WTC11 (cell line): ENCODE measurements at regions not wholly inside any gene's neighbourhood (a gene's known extent, or its start where the extent isn't known, plus 50 kb on each side); places are given as distances from the start of the nearest gene placed in this dataset.

ENCODE experiments used
- ATAC-seq: fragments of 200-7000 bp; cut with Tn5 transposase; 2 replicates; pipeline ENCODE4 v1.10.0; 2021; ENCODE audit warnings: mild to moderate bottlenecking, moderate library complexity
- CTCF ChIA-PET: fragments of 300-600 bp; sonication (Branson Sonifier 250); formaldehyde crosslinking; loops from one replicate; lab custom pipeline; 2021; ENCODE audit warnings: antibody characterized with exemption; lab: Charles Lee
- POLR2A ChIA-PET: fragments of 350-600 bp; sonication (Branson Sonifier 250); formaldehyde crosslinking; loops from one replicate; lab custom pipeline; 2021; ENCODE audit warnings: antibody characterized with exemption; lab: Charles Lee
- DNase-seq: peaks from one replicate; pipeline ENCODE4 v3.0.0; 2021; ENCODE audit warnings: low spot score
- H3K27ac Mint-ChIP-seq: 2 replicates; pipeline ENCODE4 v1.8.0; 2021; ENCODE audit warnings: mixed read lengths
- H3K27me3 Mint-ChIP-seq: 2 replicates; pipeline ENCODE4 v1.8.0; 2021; ENCODE audit warnings: low read depth, mild to moderate bottlenecking, moderate library complexity, mixed read lengths
- H3K36me3 Mint-ChIP-seq: 2 replicates; pipeline ENCODE4 v1.8.0; 2021; ENCODE audit warnings: mixed read lengths
- H3K4me1 Mint-ChIP-seq: 2 replicates; pipeline ENCODE4 v1.8.0; 2022; ENCODE audit warnings: mixed read lengths
- H3K4me3 Mint-ChIP-seq: 2 replicates; pipeline ENCODE4 v1.8.0; 2021; ENCODE audit warnings: mild to moderate bottlenecking, moderate library complexity, mixed read lengths
- H3K9me3 Mint-ChIP-seq: 2 replicates; pipeline ENCODE4 v1.8.0; 2021; ENCODE audit warnings: mixed read lengths
- CDX4 ChIP-seq: fragments of 250-450 bp; sonication (Bioruptor Pico); IDR thresholded peaks from 2 replicates; pipeline ENCODE4 v1.9.0; 2021; ENCODE audit warnings: moderate library complexity, mild to moderate bottlenecking, inconsistent platforms, borderline replicate concordance
- E2F4 ChIP-seq: sonication (generic); formaldehyde crosslinking; IDR thresholded peaks from 2 replicates; pipeline ENCODE4 v1.8.1; 2022; ENCODE audit warnings: low read depth, mild to moderate bottlenecking, moderate library complexity, missing genetic modification reagents, borderline replicate concordance
- ETV6 ChIP-seq: sonication (generic); formaldehyde crosslinking; IDR thresholded peaks from 2 replicates; pipeline ENCODE4 v1.8.1; 2022; ENCODE audit warnings: mild to moderate bottlenecking, missing genetic modification reagents
- FOXP4 ChIP-seq: sonication (generic); formaldehyde crosslinking; IDR thresholded peaks from 2 replicates; pipeline ENCODE4 v1.8.0; 2022; ENCODE audit warnings: mild to moderate bottlenecking, missing genetic modification reagents
- JAZF1 ChIP-seq: fragments of 250-450 bp; sonication (Bioruptor Pico); IDR thresholded peaks from 2 replicates; pipeline ENCODE4 v1.9.0; 2021; ENCODE audit warnings: moderate library complexity, mild to moderate bottlenecking, inconsistent platforms
- JUN ChIP-seq: sonication (generic); formaldehyde crosslinking; IDR thresholded peaks from 2 replicates; pipeline ENCODE4 v1.8.0; 2023; ENCODE audit warnings: mild to moderate bottlenecking, missing genetic modification reagents
- MXD4 ChIP-seq: fragments of 250-450 bp; sonication (Bioruptor Pico); IDR thresholded peaks from 2 replicates; pipeline ENCODE4 v1.8.0; 2021; ENCODE audit warnings: mild to moderate bottlenecking, moderate library complexity, borderline replicate concordance
- NR1H2 ChIP-seq: sonication (generic); formaldehyde crosslinking; IDR thresholded peaks from 2 replicates; pipeline ENCODE4 v1.9.0; 2021; ENCODE audit warnings: mild to moderate bottlenecking, moderate library complexity, missing genetic modification reagents
- NR2C2 ChIP-seq: sonication (generic); formaldehyde crosslinking; IDR thresholded peaks from 2 replicates; pipeline ENCODE4 v1.8.0; 2022; ENCODE audit warnings: mild to moderate bottlenecking, missing genetic modification reagents
- PRRX2 ChIP-seq: fragments of 250-450 bp; sonication (Bioruptor Pico); IDR thresholded peaks from 2 replicates; pipeline ENCODE4 v1.8.0; 2021; ENCODE audit warnings: mild to moderate bottlenecking
- SMAD4 ChIP-seq: sonication (generic); formaldehyde crosslinking; IDR thresholded peaks from 2 replicates; pipeline ENCODE4 v1.8.0; 2022; ENCODE audit warnings: mild to moderate bottlenecking, missing genetic modification reagents
- SOX15 ChIP-seq: fragments of 250-450 bp; sonication (Bioruptor Pico); IDR thresholded peaks from 2 replicates; pipeline ENCODE4 v1.9.0; 2021; ENCODE audit warnings: mild to moderate bottlenecking
- STAT6 ChIP-seq: sonication (generic); formaldehyde crosslinking; conservative IDR thresholded peaks from 2 replicates; pipeline ENCODE4 v1.8.1; 2023; ENCODE audit warnings: mild to moderate bottlenecking, low read depth, missing genetic modification reagents, moderate library complexity
- TEAD4 ChIP-seq: sonication (generic); formaldehyde crosslinking; IDR thresholded peaks from 2 replicates; pipeline ENCODE4 v1.8.0; 2022; ENCODE audit warnings: mild to moderate bottlenecking, missing genetic modification reagents
- ZMAT4 ChIP-seq: fragments of 250-450 bp; sonication (Bioruptor Pico); IDR thresholded peaks from 2 replicates; pipeline ENCODE4 v1.9.0; 2021; ENCODE audit warnings: mild to moderate bottlenecking
- ZNF232 ChIP-seq: sonication (generic); formaldehyde crosslinking; IDR thresholded peaks from 2 replicates; pipeline ENCODE4 v1.8.0; 2022; ENCODE audit warnings: mild to moderate bottlenecking, missing genetic modification reagents
- ZNF281 ChIP-seq: sonication (generic); formaldehyde crosslinking; IDR thresholded peaks from 2 replicates; pipeline ENCODE4 v1.8.0; 2023; ENCODE audit warnings: mild to moderate bottlenecking, missing genetic modification reagents
- ZNF396 ChIP-seq: fragments of 250-450 bp; sonication (Bioruptor Pico); IDR thresholded peaks from 2 replicates; pipeline ENCODE4 v1.8.0; 2021; ENCODE audit warnings: mild to moderate bottlenecking, moderate library complexity, borderline replicate concordance
- ZNF532 ChIP-seq: fragments of 250-450 bp; sonication (Bioruptor Pico); IDR thresholded peaks from 2 replicates; pipeline ENCODE4 v1.9.0; 2021; ENCODE audit warnings: mild to moderate bottlenecking, borderline replicate concordance
- ZSCAN18 ChIP-seq: fragments of 250-450 bp; sonication (Bioruptor Pico); IDR thresholded peaks from 2 replicates; pipeline ENCODE4 v2.1.2; 2022; ENCODE audit warnings: mild to moderate bottlenecking, moderate library complexity

GRCh38 chr2:217006217-217006616, 146.4 kb upstream of the TNP1 start:
- Mint-ChIP-seq H3K4me1 (no peaks in the 10 kb centered on the region), H3K36me3 (no peaks in the 10 kb centered on the region), H3K27ac (no peak overlapping the region), H3K27me3 (no peaks in the 10 kb centered on the region; the same call in 1 of the 2 replicates)
- ATAC-seq, result no peak; the same call in 1 of the 2 replicates
- TF ChIP-seq ZNF396 (CRISPR knock-in tag) (no peak), ETV6 (no peak), JUN (CRISPR knock-in tag) (no peak), SMAD4 (no peak), ZNF281 (CRISPR knock-in tag) (no peak), E2F4 (CRISPR knock-in tag) (no peak), NR1H2 (CRISPR knock-in tag) (no peak), PRRX2 (CRISPR knock-in tag) (no peak), ZNF232 (CRISPR knock-in tag) (no peak), ZSCAN18 (CRISPR knock-in tag) (no peak), STAT6 (CRISPR knock-in tag) (no peak), ZMAT4 (no peak), TEAD4 (no peak), CDX4 (CRISPR knock-in tag) (no peak), MXD4 (CRISPR knock-in tag) (no peak)
- TF ChIP-seq, all 79 proteins: peak for 0
- ChIA-PET POLR2A (no interaction called here), CTCF (no interaction called here)
- H3K9me3 Mint-ChIP-seq, result peaks cover 3% of the 10 kb centered on the region; the same call in 1 of the 2 replicates
- H3K4me3 Mint-ChIP-seq, result no peak overlapping the region
- no peak for DNase-seq

GRCh38 chr2:217004656-217005055, 144.8 kb upstream of the TNP1 start:
- Mint-ChIP-seq H3K36me3 (no peaks in the 10 kb centered on the region), H3K4me3 (no peak overlapping the region), H3K27me3 (no peaks in the 10 kb centered on the region; the same call in 1 of the 2 replicates), H3K9me3 (peaks cover 3% of the 10 kb centered on the region; the same call in 1 of the 2 replicates), H3K4me1 (no peaks in the 10 kb centered on the region), H3K27ac (no peak overlapping the region)
- ChIA-PET POLR2A (no interaction called here), CTCF (no interaction called here)
- ATAC-seq (no peak), DNase-seq (no peak)
- TF ChIP-seq JAZF1 (no peak), FOXP4 (CRISPR knock-in tag) (no peak), NR2C2 (CRISPR knock-in tag) (no peak), SOX15 (no peak), ZNF532 (CRISPR knock-in tag) (no peak)
